Left colon (tissue), 2 donors: ENCODE measurements at regions not wholly inside any gene's neighbourhood (a gene's known extent, or its start where the extent isn't known, plus 50 kb on each side); places are given as distances from the start of the nearest gene placed in this dataset.

Experiments
- ATAC-seq: fragments of 200-7000 bp; cut with Tn5 transposase; one replicate; pipeline ENCODE4 v1.9.1; 2020; ENCODE audit warnings: mild to moderate bottlenecking, moderate library complexity
- DNase-seq, 2 donors: peaks; one replicate each; pipeline ENCODE4 v3.0.0-alpha.2; 2020
- intact Hi-C, 2 donors: fragments of 100-400 bp; cut with DNase I in 1 of 2; cut with micrococcal nuclease in 1 of 2; formaldehyde crosslinking; loops; one replicate each; pipeline versions ENCODE4 v1.11.2 to v1.14.0; 2022; cut with DNase I, micrococcal nuclease
- donor health status: DM: no; HTN: no; CAD: no.
- donor health status: DM: yes; HTN: yes; CAD: no.

GRCh38 chr5:1748271-1748670 is 51.4 kb downstream of the MRPL36 start:
- ATAC-seq (no peak), DNase-seq (peak in 1 of 2 donors; percentile 9)
- intact Hi-C loops = no loop called here

- peak in 1 of 2 donors; percentile 12 for DNase-seq
- ATAC-seq = no peak
- intact Hi-C loops = no loop called here
Observed at GRCh38 chr5:1747803-1748085, 51.9 kb downstream of the MRPL36 start.

GRCh38 chr5:1747079-1747802 is 52.4 kb downstream of the MRPL36 start:
- no peak for ATAC-seq

GRCh38 chr5:1746371-1747078 is 53.1 kb downstream of the MRPL36 start:
- DNase-seq (no peak), ATAC-seq (no peak)
- intact Hi-C loops = no loop called here

More at GRCh38 chr5:1747079-1747802, 52.4 kb downstream of the MRPL36 start:
- intact Hi-C loops = no loop called here
- peak in 1 of 2 donors; percentile 11 for DNase-seq

- no peak for ATAC-seq
- intact Hi-C loops = no loop called here
- no peak for DNase-seq
Observed at GRCh38 chr5:1745796-1746370, 53.8 kb downstream of the MRPL36 start.

GRCh38 chr5:1745123-1745795 is 54.4 kb downstream of the MRPL36 start:
- no peak for DNase-seq
- intact Hi-C loops = no loop called here
- no peak for ATAC-seq

- no peak for ATAC-seq
- intact Hi-C loops = no loop called here
- DNase-seq = no peak
Observed at GRCh38 chr5:1744393-1745122, 55.1 kb downstream of the MRPL36 start.

- DNase-seq = no peak
Observed at GRCh38 chr5:1743769-1744085, 55.9 kb downstream of the MRPL36 start.

GRCh38 chr5:1743061-1743768 is 56.4 kb downstream of the MRPL36 start:
- no peak for DNase-seq
- intact Hi-C loops = no loop called here
- ATAC-seq = no peak

More at GRCh38 chr5:1743769-1744085, 55.9 kb downstream of the MRPL36 start:
- no peak for ATAC-seq
- intact Hi-C loops = no loop called here

GRCh38 chr5:1737790-1738405 is 61.7 kb downstream of the MRPL36 start:
- intact Hi-C loops = no loop called here
- DNase-seq (peak in 1 of 2 donors; percentile 16), ATAC-seq (peak; percentile 59)

- intact Hi-C loops = no loop called here
- no peak for DNase-seq
- ATAC-seq = no peak
Observed at GRCh38 chr5:1736889-1737711, 62.5 kb downstream of the MRPL36 start.

GRCh38 chr5:1736065-1736464 is 63.6 kb downstream of the MRPL36 start:
- DNase-seq = no peak
- ATAC-seq = no peak
- intact Hi-C loops = no loop called here

- ATAC-seq = no peak
- intact Hi-C loops = no loop called here
- no peak for DNase-seq
Observed at GRCh38 chr5:1735320-1735970, 64.2 kb downstream of the MRPL36 start.

GRCh38 chr5:1734908-1735289 is 64.7 kb downstream of the MRPL36 start:
- DNase-seq = no peak
- intact Hi-C loops = no loop called here
- no peak for ATAC-seq

- DNase-seq = no peak
- intact Hi-C loops = no loop called here
- no peak for ATAC-seq
Observed at GRCh38 chr5:1734271-1734907, 65.2 kb downstream of the MRPL36 start.

GRCh38 chr5:1733369-1733768 is 66.3 kb downstream of the MRPL36 start:
- intact Hi-C loops = no loop called here
- ATAC-seq = no peak
- DNase-seq = no peak

GRCh38 chr5:1732945-1733344 is 66.7 kb downstream of the MRPL36 start:
- intact Hi-C loops = no loop called here
- DNase-seq (no peak), ATAC-seq (no peak)
